ENCODE measurements at regions not wholly inside any gene's neighbourhood (a gene's known extent, or its start where the extent isn't known, plus 50 kb on each side); places are given as distances from the start of the nearest gene placed in this dataset.
"Not testable (repeated sequence)": the region's sequence is repeated elsewhere in the genome, so short reads cannot be mapped to it uniquely, and the experiment has no call there.

DNA sequence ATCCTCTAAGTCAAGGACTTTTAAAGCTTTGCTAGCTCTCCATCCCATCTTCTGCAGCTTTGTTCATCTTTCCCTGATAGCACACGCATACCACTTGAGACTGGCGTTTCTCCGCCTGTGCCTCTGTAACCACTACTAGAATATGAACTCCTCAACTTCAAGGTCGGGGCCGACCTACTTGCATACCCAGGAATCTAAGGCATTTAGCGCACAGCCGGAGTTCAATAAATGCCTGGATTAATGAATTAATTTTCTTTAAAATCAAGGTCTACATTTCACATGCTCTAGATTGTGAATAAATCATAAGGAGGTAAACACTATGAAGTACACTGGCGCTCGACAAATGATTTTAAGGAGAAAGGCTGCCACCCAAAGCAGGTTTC is 89.3 kb downstream of the HNRNPD start:
- 11% methylated on average over 7 of the region's 9 CpGs for WGBS (ENCODE audit: insufficient coverage)

GRCh38 chr4:82282875-82283274 is 90.9 kb downstream of the HNRNPD start:
- H3K27ac ChIP-seq (ENCODE audit: low read length), result no peak overlapping the region
- DNase-seq, result no peak
- Mint-ChIP-seq H3K27me3 (ENCODE audit: low read depth in 2 of 2) (peaks cover 15% of the 10 kb centered on the region in 2 donors), H3K27ac (no peak overlapping the region), H3K4me1 (peaks cover 14 to 19% of the 10 kb centered on the region in 2 donors), H3K9me3 (no peaks in the 10 kb centered on the region), H3K4me3 (no peak overlapping the region), H3K36me3 (no peaks in the 10 kb centered on the region)
- no peak for ATAC-seq
- no peaks in the 10 kb centered on the region for H3K36me3 ChIP-seq (ENCODE audit: control insufficient read depth, insufficient read depth, low read length)
- intact Hi-C loops (cut with micrococcal nuclease), result loop anchor here (10.0 kb wide), 1 partner anchor 808 kb away; the partner anchor contains the start of gene RASGEF1B
- H3K27me3 ChIP-seq (ENCODE audit: control insufficient read depth, insufficient read depth, low read length), result no peaks in the 10 kb centered on the region
- peaks cover 12% of the 10 kb centered on the region for H3K4me1 ChIP-seq (ENCODE audit: control insufficient read depth, insufficient read depth, low read length)
- H3K4me3 ChIP-seq (ENCODE audit: low read length), result no peak overlapping the region
- whole genome bisulfite sequencing (ENCODE audit: insufficient coverage), result 80% methylated on average over 1 of the region's 2 CpGs
- no peak for TF ChIP-seq CTCF (IDR thresholded peaks at IDR 0.05)
- H3K9me3 ChIP-seq (ENCODE audit: control insufficient read depth, insufficient read depth, low read length), result no peaks in the 10 kb centered on the region

More for the DNA sequence above, 89.3 kb downstream of the HNRNPD start:
- intact Hi-C loops (cut with micrococcal nuclease), result loop anchor here (2.0 to 10.0 kb wide), 2 partner anchors 144 to 810 kb away; partner anchors contain the start of gene RASGEF1B
- H3K9me3 ChIP-seq (ENCODE audit: control insufficient read depth, insufficient read depth, low read length), result no peaks in the 10 kb centered on the region
- peak overlapping the region; percentile 87 for H3K27ac ChIP-seq (ENCODE audit: low read length)
- H3K36me3 Mint-ChIP-seq, result no peaks in the 10 kb centered on the region
- H3K4me3 Mint-ChIP-seq, result peak overlapping the region; percentile 82
- peak overlapping the region; percentile 49 to 79 for H3K27ac Mint-ChIP-seq
- peaks cover 14 to 19% of the 10 kb centered on the region in 2 donors for H3K4me1 Mint-ChIP-seq
- ATAC-seq (no peak), DNase-seq (no peak)
- H3K36me3 ChIP-seq (ENCODE audit: control insufficient read depth, insufficient read depth, low read length), result no peaks in the 10 kb centered on the region
- peaks cover 9 to 15% of the 10 kb centered on the region in 2 donors for H3K27me3 Mint-ChIP-seq (ENCODE audit: low read depth in 2 of 2)
- TF ChIP-seq CTCF (IDR thresholded peaks at IDR 0.05), result no peak
- no peaks in the 10 kb centered on the region for H3K27me3 ChIP-seq (ENCODE audit: control insufficient read depth, insufficient read depth, low read length)
- no peaks in the 10 kb centered on the region for H3K9me3 Mint-ChIP-seq
- H3K4me3 ChIP-seq (ENCODE audit: low read length), result peak overlapping the region; percentile 53
- peaks cover 12% of the 10 kb centered on the region for H3K4me1 ChIP-seq (ENCODE audit: control insufficient read depth, insufficient read depth, low read length)

- H3K27ac Mint-ChIP-seq; H3K9me3 ChIP-seq (ENCODE audit: control insufficient read depth, insufficient read depth, low read length); intact Hi-C loops (cut with micrococcal nuclease); H3K27me3 ChIP-seq (ENCODE audit: control insufficient read depth, insufficient read depth, low read length); H3K27ac ChIP-seq (ENCODE audit: low read length); ATAC-seq; H3K4me3 Mint-ChIP-seq; H3K4me1 Mint-ChIP-seq; H3K36me3 Mint-ChIP-seq; H3K36me3 ChIP-seq (ENCODE audit: control insufficient read depth, insufficient read depth, low read length); DNase-seq; H3K9me3 Mint-ChIP-seq; H3K4me1 ChIP-seq (ENCODE audit: control insufficient read depth, insufficient read depth, low read length); H3K4me3 ChIP-seq (ENCODE audit: low read length): not testable (repeated sequence)
- 90% methylated on average over 1 of the region's 4 CpGs for WGBS (ENCODE audit: insufficient coverage)
- peaks cover 15 to 23% of the 10 kb centered on the region in 2 donors for H3K27me3 Mint-ChIP-seq (ENCODE audit: low read depth in 2 of 2)
Observed at GRCh38 chr4:82279550-82279949, 94.2 kb downstream of the HNRNPD start.

DNA sequence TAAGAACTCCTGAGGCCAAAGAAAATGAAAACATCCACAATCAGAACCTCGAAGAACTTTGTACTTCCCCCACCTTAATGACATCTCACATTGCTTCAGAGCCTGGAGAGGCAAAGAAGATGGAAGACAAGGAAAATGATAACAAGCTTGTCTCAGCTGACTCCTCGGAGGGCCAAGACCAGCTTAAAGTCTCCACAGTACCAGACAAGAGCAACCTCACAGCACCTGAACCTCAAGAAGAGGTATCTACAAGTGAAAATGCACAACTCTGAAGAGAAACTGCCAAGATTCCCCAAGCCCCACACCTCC is 97.5 kb downstream of the HNRNPD start:
- Mint-ChIP-seq H3K27me3 (ENCODE audit: low read depth in 2 of 2) (peaks cover 6 to 11% of the 10 kb centered on the region in 2 donors), H3K4me1 (peaks cover 6 to 7% of the 10 kb centered on the region in 2 donors), H3K4me3 (no peak overlapping the region), H3K9me3 (no peaks in the 10 kb centered on the region), H3K36me3 (no peaks in the 10 kb centered on the region), H3K27ac (no peak overlapping the region)
- Histone ChIP-seq H3K27me3 (ENCODE audit: control insufficient read depth, insufficient read depth, low read length) (no peaks in the 10 kb centered on the region), H3K27ac (ENCODE audit: low read length) (no peak overlapping the region), H3K4me1 (ENCODE audit: control insufficient read depth, insufficient read depth, low read length) (peaks cover 5% of the 10 kb centered on the region), H3K36me3 (ENCODE audit: control insufficient read depth, insufficient read depth, low read length) (no peaks in the 10 kb centered on the region), H3K9me3 (ENCODE audit: control insufficient read depth, insufficient read depth, low read length) (no peaks in the 10 kb centered on the region), H3K4me3 (ENCODE audit: low read length) (no peak overlapping the region)
- intact Hi-C loops (cut with micrococcal nuclease), result no loop called here
- 80% methylated on average over 2 of the region's 2 CpGs for WGBS (ENCODE audit: insufficient coverage)
- ATAC-seq (no peak), DNase-seq (no peak)
- no peak for TF ChIP-seq CTCF (IDR thresholded peaks at IDR 0.05)

Data from natural killer cell (primary cell).